ENCODE measurements at regions not wholly inside any gene's neighbourhood (a gene's known extent, or its start where the extent isn't known, plus 50 kb on each side); places are given as distances from the start of the nearest gene placed in this dataset.
"Not testable (repeated sequence)": the region's sequence is repeated elsewhere in the genome, so short reads cannot be mapped to it uniquely, and the experiment has no call there.

DNA sequence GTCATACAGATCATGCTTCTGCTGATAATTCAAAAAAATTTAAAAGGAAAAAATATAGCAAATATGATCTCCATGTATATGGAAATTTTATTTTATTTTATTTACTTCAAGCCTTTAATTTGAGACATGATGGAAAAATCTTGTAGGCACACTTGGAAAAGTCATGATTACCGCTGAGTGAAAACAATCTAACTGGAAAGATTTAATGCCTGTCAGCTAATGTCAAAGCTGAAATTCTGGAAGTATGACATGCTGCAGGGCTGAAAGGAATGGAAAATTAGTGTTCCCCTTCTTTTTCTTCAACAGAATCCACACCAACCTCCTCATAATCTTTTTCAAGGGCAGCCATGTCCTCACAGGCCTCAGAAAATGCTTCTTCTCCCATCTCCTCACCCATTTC, 58.2 kb downstream of the RPRM start:
- no peak for DNase-seq (ENCODE audit: low spot score)

DNA sequence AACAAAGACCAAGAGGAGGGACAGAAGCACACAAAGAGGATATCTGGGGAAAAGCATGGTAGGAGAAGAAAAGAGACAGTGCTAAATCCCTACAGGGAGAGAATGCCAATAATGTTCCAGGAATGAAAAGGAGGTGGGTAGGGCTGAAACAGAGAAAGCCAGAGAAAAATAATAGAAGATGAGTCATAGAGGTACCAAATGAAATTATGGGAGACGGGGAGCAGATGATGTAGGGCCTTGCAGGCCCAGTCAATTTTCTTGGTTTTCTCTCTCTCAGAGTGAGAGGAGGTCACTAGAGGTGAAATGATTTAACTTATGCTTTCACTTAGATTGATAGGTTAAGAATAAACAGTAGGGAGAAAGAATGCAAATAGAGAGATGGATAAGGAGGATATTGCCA, 61.5 kb downstream of the RPRM start:
- peak; percentile 41 for DNase-seq (ENCODE audit: low spot score)

DNA sequence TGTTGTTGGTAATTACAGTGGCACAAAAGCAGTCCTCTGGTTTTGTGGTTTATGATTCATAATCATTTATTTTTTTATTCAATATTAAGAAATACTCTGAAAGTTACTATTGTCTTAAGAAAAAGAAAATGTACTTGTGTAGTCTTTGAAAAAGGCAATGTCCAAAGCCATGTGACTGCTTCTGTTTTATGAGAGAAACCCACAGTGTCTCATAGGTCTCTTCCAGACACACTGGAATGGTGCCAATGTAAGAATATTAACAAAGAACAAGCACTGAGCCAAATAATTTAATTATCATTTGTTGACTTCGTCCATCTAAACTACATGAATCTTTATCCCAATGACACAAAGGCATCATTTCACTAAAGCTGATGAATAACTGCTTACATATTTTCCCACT, 62.5 kb downstream of the RPRM start:
- no peak for DNase-seq (ENCODE audit: low spot score)

DNA sequence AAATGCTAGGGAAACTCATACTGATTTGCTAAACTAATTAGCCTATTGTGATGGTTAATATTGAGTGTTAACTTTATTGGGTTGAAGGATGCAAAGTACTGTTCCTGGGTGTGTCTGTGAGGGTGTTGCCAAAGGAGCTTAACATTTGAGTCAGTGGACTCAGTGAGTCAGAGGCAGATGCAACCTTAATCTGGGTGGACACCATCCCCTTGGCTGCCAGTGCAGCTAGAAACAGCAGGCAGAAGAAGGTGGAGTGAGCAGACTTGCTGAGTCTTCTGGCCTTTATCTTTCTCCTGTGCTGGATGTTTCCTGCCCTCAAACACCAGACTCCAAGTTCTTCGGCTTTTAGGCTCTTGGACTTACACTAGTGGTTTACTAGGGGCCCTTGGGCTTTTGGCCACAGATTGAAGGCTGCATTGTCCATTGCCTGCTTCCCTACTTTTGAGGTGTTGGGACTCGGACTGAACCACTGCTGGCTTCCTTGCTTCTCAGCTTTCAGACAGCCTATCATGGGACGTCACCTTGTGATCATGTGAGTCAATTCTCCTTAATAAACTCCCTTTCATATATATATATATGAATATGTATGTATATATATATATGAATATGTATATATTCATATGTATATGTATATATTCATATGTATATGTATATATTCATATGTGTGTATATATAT, 69.7 kb downstream of the RPRM start:
- DNase-seq (ENCODE audit: low spot score): no peak

DNA sequence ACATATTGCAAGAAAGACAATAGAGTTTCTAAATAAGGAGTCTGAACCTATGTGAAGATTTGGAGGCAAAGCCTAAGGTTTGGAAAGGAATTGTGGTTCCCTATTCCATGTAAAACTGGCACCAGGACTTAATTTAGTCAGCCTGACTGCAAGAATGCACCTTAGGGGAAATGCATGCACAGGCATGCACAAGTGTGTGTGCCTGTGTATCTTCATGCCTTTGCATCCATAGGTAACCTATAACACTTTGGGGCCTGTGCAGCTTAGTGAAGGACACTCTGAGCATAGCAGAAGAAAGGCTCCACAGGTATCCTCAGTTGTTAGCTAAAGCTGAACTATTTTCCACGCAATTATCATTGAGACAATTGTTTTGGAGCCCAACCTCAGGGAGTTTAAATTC, 73.4 kb downstream of the RPRM start:
- no peak for DNase-seq (ENCODE audit: low spot score)

DNA sequence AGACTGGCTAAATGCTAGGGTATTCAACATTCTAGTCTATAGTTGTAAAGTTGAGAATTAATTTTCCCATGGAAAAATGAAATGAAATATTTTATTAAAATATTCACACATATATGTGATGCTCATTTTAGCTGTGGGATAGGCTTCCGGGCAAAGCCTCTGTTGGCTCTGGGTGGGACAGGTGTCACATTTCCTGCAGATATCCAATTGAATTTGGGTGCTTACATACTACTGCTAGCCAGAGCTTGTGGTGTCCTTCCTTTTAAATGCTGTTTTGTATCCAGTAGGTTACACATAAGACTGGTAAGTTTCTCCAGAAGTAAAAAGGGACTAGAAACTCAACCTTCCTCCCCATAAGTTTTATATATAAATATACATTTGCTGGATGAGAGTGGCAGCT, 73.8 kb downstream of the RPRM start:
- no peak for DNase-seq (ENCODE audit: low spot score)

DNA sequence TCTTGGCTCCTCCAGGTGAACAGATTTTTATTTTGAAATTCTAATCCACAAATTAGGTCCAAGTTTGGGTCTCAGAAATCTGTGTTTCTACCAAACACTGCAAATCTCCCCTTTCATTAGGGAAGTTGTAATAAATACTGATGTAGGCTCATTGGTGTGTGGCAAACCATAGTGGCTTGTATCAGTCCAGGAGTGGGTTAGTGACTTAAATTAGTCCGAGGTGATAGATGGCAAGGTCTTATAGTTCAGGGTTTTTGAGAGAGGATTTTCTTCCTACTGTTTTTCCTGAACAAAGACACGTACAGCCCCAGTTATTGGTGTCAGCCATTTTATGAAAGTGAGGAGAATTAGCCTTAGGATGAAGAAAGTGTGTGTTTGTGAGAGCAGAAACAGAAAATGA, 74.6 kb downstream of the RPRM start:
- no peak for DNase-seq (ENCODE audit: low spot score)

DNA sequence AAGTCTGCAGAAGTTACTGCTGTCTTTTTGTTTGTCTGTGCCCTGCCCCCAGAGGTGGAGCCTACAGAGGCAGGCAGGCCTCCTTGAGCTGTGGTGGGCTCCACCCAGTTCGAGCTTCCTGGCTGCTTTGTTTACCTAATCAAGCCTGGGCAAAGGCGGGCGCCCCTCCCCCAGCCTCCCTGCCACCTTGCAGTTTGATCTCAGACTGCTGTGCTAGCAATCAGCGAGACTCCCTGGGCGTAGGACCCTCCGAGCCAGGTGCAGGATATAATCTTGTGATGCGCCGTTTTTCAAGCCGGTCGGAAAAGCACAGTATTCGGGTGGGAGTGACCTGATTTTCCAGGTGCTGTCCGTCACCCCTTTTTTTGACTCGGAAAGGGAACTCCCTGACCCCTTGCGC, 75.2 kb downstream of the RPRM start:
- DNase-seq (ENCODE audit: low spot score): not testable (repeated sequence)

DNA sequence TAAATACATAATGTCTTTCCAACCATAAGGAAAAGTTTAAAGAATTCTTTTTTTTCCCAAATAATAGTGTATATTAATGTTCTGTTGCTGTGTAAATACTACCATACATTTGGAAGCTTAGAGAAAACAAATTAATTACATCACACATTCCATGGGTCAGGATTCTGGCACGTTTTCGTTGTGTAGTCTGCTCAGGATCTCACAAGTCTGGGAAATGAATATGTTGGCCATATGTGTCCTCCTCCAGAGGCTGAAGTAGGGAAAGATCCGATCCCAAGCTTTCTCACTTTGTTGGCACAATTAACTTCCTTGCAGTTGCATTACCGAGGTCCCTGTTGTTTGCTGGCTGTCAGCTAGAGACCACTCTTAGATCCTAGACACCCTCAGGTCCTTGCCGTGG, 83.9 kb downstream of the RPRM start:
- no peak for DNase-seq (ENCODE audit: low spot score)

DNA sequence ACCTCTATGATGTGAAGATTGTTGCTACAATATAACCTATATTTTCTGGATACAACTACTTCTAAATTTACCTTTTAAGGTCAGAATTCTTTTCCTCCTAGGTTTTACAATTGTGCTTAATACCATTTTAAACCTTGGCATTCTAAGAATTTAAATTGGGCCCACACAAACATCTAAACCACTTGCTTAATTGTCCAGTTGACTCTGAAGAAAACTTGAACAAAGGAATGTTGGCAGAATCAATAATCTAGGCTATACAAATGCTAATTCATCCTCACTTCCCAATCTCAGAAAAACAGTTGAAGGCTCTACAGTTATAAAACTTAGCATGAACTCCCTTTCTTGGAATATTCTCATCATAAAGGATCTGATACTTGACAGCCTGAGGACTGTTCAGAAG, 84.3 kb downstream of the RPRM start:
- no peak for DNase-seq (ENCODE audit: low spot score)

DNA sequence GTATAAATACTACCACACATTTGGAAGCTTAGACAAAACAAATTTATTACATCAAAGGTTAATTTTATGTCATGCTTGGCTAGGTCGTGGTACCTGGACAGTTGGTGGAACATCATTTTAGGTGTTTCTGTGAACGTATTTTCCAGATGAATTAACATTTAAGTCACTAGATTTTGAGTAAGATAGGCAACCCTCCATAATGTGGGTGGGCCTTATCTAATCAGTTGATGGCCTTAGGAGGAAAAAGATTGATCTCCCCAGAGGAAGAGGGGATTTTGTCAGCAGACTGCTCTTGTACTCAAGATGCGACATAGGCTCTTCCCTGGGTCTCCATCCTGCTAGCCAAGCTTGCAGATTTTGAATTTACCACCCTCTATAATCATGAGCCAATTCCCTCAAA, 85.0 kb downstream of the RPRM start:
- DNase-seq (ENCODE audit: low spot score): no peak

DNA sequence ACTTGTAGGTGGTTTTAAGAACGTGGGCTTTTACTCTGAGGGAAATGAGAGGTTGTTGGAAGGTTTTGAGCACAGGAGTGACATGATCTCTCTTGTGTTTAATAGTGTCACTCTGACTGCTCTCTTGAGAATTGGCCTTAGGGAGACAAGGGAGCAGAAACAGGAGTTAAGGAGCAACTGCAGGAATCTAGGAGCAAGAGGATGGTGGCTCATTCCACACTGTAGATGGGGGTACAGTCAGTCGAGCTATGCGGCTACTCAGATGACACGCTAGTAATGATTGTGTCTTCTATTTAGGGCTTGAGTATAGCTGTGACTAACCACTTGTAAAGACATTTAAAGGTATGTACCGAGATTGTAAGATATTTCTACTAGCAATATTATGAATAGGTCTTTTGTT, 87.4 kb downstream of the RPRM start:
- no peak for DNase-seq (ENCODE audit: low spot score)

DNA sequence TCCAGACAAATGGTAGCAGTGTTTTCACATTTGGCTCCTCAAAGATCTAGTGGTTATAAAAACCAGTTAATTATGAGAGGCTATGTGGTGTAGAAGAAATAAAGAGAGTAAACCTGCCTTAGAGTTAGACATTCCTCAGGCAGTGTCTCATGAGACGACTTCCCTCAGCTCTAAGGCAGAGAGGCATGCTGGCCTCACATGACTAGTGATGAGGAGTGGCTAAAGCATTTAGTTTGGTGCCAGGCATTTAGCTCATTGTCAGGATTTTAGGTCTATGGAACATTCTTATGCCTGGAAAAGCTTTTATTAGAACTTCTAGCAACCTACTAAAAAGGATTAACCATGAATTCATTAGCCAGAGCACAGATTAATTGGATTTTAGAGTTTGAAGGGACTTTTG, 90.3 kb downstream of the RPRM start:
- DNase-seq (ENCODE audit: low spot score): no peak

DNA sequence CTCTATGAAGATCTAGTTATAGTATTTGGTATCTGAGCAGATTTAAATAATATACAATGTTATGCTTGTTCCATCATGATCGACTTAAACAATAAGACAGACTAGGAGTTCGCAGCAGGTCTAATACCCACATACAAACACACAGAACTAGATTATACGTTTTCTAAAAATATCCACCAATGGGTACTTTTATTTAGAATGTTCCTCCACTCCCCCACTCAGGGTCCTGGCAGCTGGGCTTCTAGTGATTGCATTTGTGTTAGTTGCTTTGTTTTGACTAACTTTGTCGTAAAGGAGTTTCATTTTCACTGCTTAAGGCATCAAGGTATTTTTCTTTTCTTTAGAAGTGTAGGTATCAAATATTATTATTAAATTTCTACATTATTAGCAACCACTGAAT, 91.4 kb downstream of the RPRM start:
- DNase-seq (ENCODE audit: low spot score): no peak

DNA sequence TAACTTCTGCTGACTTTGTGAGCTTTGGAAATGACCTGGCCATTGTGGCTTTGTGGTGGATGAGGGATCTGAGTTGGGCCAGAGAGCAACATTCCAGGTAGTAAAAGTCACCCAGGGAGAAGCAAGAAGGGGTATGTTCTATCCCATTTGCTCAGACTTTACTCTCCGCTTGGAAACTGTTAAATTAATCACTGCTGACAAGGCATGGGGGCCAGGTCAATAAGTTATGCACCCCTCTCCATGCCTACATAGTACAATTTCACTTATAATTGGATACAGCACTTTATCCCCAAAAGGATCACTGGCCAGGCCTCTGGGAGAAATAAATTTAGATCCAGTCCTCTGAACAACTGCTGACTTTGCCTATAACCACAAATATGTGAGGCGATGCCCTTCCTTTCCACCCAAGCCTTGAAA, 92.1 kb downstream of the RPRM start:
- no peak for DNase-seq (ENCODE audit: low spot score)

DNA sequence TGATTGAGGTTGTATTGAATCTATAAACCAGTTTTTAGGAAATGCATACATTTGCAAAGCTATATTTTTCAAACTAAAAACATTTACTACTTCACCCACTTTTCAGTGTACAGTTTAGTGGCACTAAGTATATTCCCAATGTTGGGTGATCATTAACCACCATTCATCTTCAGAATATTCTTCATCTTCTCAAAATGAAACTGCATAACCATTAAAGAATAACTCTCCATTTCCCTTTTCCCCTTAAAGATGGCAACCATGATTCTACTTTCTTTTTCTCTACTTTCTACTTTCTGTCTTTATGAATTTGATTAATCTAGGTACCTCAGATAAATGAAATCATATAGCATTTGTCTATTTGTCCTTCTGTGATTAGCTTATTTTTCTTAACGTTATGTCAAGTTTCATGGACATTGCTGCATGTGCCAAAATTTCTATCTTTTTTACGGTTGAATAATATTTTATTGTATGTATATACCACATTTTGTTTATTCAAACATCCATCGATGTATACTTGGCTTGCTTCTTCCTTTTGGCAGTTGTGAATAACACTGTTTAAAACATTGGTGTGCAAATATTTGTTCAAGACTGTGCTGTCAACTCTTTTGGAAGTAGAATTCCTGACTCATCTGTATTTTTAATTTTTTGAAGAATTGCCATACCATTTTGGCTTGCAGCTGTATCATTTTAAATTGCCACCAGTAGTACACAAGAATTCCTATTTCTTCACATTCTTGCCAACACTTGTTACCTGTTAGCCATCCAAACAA, 104.9 kb downstream of the RPRM start:
- DNase-seq (ENCODE audit: low spot score): no peak

DNA sequence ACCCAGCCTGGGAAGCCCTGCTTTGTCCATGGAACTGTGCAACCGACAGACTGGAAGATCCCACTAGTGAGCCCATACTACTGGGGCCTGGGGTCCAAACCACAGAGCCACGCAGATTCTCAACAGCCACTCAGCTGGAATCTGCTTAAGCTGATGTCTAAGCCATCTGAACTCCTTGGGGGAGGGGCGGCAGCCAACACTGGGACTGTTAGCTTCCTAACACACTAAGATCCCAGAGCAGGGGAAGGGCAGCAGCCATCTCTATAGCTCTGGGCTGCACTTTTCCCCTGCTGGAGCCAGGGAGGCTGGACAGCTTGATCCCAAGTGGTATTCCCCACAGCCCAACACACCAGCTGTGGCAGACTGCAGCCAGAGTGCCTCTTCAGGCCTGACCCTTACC, 118.3 kb downstream of the RPRM start:
- DNase-seq (ENCODE audit: low spot score): no peak

DNA sequence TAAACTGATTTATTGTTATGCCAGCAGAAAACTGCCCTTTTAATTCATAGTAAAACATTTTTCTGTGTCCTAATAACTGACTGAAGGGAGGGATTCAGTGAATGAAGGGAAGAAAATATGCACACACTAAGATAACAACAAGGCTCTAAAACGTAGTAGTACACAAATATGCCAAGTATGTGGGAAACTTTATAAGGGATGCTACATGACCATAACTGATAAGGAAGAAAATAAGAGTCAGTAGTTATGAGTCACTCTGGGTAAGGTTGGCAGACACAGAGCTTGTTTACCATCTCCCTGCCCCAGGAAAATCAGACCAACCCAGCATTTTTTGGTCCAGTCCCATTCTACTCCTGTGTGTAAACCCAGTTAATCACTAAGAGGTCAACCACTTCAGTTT, 124.2 kb downstream of the RPRM start:
- DNase-seq (ENCODE audit: low spot score): no peak

DNA sequence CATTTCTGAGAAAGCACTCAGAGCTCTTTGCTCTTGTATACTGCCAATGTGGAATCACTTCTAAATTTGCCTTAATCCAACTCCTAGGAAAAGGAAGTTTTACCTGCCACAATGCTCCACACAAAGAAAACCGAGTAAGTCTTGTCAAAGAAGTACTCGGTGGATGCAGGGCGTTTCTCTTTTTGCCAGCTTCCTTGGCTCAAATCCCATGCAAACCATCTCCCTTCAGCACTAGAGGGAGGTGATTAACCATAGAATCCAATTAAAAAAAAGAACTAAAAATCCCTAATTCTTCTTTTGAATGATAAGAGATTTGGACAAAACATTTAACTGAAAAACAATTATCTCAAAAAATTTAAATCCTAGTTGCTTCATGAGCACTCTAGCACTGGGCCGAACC, 129.0 kb downstream of the RPRM start:
- DNase-seq (ENCODE audit: low spot score): no peak

DNA sequence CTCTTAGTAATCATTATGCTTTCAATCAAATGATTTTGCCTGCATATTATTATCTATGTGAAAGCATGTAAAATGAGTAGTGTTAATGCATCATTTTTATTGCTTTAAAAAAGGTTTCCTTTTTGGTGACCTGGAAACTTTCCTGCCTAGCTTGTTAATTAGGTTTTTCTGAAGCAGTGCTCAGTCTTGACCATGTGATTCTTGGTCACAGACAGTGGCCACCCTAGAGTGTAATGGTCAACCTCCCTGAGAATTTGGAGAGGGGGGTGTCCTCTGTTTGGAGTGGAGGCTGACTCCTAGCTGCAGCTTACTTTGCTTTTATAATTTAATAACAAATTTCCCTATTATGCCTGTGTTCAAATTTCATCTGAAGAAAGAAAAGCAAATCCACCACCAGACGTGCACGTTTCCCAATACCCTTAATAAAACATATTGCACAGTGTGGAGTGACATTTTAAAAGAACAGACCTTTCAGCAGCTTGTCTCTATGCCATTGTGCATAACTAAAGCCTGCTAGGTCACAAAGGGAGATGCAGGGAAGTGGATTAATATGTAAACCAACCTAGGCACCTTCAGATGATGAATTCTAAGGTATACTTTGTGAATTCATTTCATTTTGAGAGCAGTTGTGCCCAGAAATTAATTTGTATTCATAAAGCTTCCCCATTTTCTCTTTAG, 130.6 kb downstream of the RPRM start:
- DNase-seq (ENCODE audit: low spot score): no peak

DNA sequence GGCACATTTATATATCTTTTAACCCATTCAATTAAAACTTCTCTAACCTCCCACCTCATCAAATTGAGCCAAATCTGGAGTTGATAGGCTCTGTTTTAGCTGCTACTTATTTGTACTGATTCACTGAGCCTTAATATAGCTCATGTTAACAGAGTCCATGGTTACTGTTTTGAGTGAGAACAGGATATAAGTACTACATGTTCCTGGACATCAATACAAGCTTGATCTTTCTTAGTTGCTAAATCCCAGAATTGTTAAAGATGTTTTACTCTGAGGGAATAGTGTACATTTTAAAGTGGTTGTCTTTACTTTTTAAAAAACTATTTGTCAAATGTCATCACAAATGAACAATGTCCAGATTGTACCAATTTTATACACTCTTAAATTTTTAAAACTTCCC, 157.7 kb downstream of the RPRM start:
- DNase-seq (ENCODE audit: low spot score): no peak

DNA sequence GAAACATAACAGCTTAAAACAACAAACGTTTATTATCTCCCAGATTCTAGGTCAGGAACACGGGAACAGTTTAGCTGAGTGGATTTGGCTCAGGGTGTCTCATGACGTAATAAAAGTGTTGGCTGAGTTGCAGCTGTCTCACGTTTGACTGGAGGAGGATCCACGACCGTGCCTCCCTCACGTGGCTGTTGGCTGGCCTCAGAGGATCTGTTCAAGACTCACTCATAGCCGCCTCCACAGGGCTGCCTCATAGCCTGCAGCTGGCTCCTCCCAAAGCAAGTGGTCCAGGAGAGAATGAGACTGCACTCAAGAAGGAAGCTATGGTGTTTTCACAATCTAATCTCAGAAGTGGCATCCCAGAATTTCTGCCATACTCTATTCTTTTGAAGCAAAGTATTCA, 167.1 kb downstream of the RPRM start:
- no peak for DNase-seq (ENCODE audit: low spot score)

DNA sequence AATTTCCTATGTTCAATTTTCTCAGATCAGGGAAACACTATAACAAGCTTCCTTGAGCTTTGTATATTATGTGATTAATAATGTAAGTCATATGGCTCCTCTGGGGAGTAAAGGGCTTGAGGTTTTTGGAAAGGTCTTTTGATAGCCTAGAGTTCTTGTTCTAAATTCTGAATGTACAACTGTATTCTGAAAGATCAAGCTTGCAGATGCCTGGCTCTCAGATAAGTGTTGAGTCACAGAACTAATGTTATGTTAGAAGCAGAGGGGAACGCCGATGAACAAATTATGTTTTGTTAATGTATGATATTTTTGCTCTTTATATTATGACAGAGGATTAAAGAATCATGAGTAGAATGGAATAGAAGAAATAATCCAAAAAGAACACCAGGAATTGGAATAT, 170.1 kb downstream of the RPRM start:
- no peak for DNase-seq (ENCODE audit: low spot score)

Data from SK-N-DZ (cell line).